Upper lobe of left lung (tissue), 6 donors: ENCODE measurements at regions not wholly inside any gene's neighbourhood (a gene's known extent, or its start where the extent isn't known, plus 50 kb on each side); places are given as distances from the start of the nearest gene placed in this dataset.

Experiments used
- ATAC-seq, 2 donors: fragments of 200-7000 bp; cut with Tn5 transposase; one replicate each; pipeline ENCODE4 v1.9.1; 2022; ENCODE audit warnings: mild to moderate bottlenecking in 2 of 2, moderate library complexity in 2 of 2; ENCODE audit not compliant: low FRiP score in 2 of 2
- DNase-seq, 2 donors: peaks; one replicate each; pipeline ENCODE4 v3.0.0-alpha.2; 2019 to 2020
- H3K27ac ChIP-seq, 4 donors: fragments of 200-600 bp; sonication (generic); one replicate each; pipeline ENCODE4 v1.5.1; 2016 to 2019
- H3K27me3 ChIP-seq, 4 donors: fragments of 200-600 bp; sonication (generic); one replicate each; pipeline ENCODE4 v1.5.1; 2017 to 2019
- H3K36me3 ChIP-seq, 4 donors: fragments of 200-600 bp; sonication (generic); one replicate each; pipeline ENCODE4 v1.5.1; 2016 to 2019
- H3K4me1 ChIP-seq, 4 donors: fragments of 200-600 bp; sonication (generic); one replicate each; pipeline ENCODE4 v1.5.1; 2018 to 2019
- H3K4me3 ChIP-seq, 4 donors: fragments of 200-600 bp; sonication (generic); one replicate each; pipeline ENCODE4 v1.5.1; 2017 to 2019; ENCODE audit warnings: mild to moderate bottlenecking in 2 of 4, moderate library complexity in 1 of 4
- H3K9me3 ChIP-seq, 4 donors: fragments of 200-600 bp; sonication (generic); one replicate each; pipeline ENCODE4 v1.5.1; 2018 to 2019
- CTCF ChIP-seq, 6 experiments: fragments of 450-650 bp in 4 of 6; fragments of 200-600 bp in 2 of 6; sonication (generic) in 2 of 6; IDR thresholded peaks; one replicate each; pipeline ENCODE4 v1.5.1; 2016 to 2019; ENCODE audit warnings: antibody characterized with exemption in 6 of 6
- EP300 ChIP-seq, 4 donors: sonication (generic); formaldehyde crosslinking; IDR thresholded peaks; one replicate each; pipeline ENCODE4 v1.5.1; 2017; ENCODE audit warnings: antibody characterized with exemption in 4 of 4, control low read depth in 2 of 4
- POLR2A ChIP-seq, 4 donors: fragments of 450-650 bp; IDR thresholded peaks; one replicate each; pipeline ENCODE4 v1.5.1; 2016 to 2017; ENCODE audit warnings: antibody characterized with exemption in 4 of 4, mild to moderate bottlenecking in 2 of 4
- POLR2AphosphoS5 ChIP-seq, 2 donors: sonication (generic); formaldehyde crosslinking; IDR thresholded peaks; one replicate each; pipeline ENCODE4 v1.5.1; 2017; ENCODE audit warnings: antibody characterized with exemption in 2 of 2
- WGBS, 2 donors: methylation state at CpG; one replicate each; pipeline ENCODE4 v1.1.5; 2017 to 2018; 5-methylcytosine and 5-hydroxymethylcytosine counted together
- donor health status: DM: no; HTN: no; CAD: no; lungs with moderate emphysema.
- donor health status: DM: no; HTN: yes; CAD: no; lungs with severe emphysema.

GRCh38 chr18:78237864-78238263 is 741.8 kb upstream of the SALL3 start:
- 92 to 94% methylated on average over 9 to 12 of the region's 12 CpGs for WGBS, 2 donors
- TF ChIP-seq EP300 (IDR thresholded peaks at IDR 0.05), result no peak
- Histone ChIP-seq H3K4me3 (no peak overlapping the region), H3K36me3 (no peaks in the 10 kb centered on the region), H3K27me3 (no peaks in the 10 kb centered on the region), H3K27ac (no peak overlapping the region), H3K9me3 (no peaks in the 10 kb centered on the region), H3K4me1 (no peaks in the 10 kb centered on the region)
- DNase-seq, result no peak
- no peak for ATAC-seq

- 90 to 96% methylated on average over 42 to 46 of the region's 46 CpGs for WGBS, 2 donors
- DNase-seq (peak in 1 of 2 donors; percentile 73), ATAC-seq (peak in 1 of 2 donors; percentile 72)
- TF ChIP-seq EP300 (IDR thresholded peaks at IDR 0.05), result no peak
- TF ChIP-seq CTCF (IDR thresholded peaks at IDR 0.05), result no peak
- no peak for TF ChIP-seq POLR2AphosphoS5 (IDR thresholded peaks at IDR 0.05)
- TF ChIP-seq POLR2A (IDR thresholded peaks at IDR 0.05), result no peak
- no peak overlapping the region for H3K27ac ChIP-seq
- H3K36me3 ChIP-seq, result no peaks in the 10 kb centered on the region
- no peaks in the 10 kb centered on the region for H3K4me1 ChIP-seq
- no peaks in the 10 kb centered on the region for H3K27me3 ChIP-seq
- no peaks in the 10 kb centered on the region for H3K9me3 ChIP-seq
- no peak overlapping the region for H3K4me3 ChIP-seq
These were observed 741.1 kb upstream of the SALL3 start for GRCh38 chr18:78238404-78239089.

GRCh38 chr18:78239090-78239457 is 740.5 kb upstream of the SALL3 start:
- ATAC-seq, result no peak

GRCh38 chr18:78240101-78240500 is 739.5 kb upstream of the SALL3 start:
- Histone ChIP-seq H3K9me3 (no peaks in the 10 kb centered on the region), H3K4me1 (no peaks in the 10 kb centered on the region), H3K27me3 (no peaks in the 10 kb centered on the region), H3K27ac (no peak overlapping the region), H3K4me3 (no peak overlapping the region), H3K36me3 (no peaks in the 10 kb centered on the region)
- 82 to 93% methylated on average over 13 of the region's 13 CpGs for WGBS, 2 donors
- DNase-seq (no peak), ATAC-seq (no peak)
- TF ChIP-seq CTCF (IDR thresholded peaks at IDR 0.05) (no peak), POLR2AphosphoS5 (IDR thresholded peaks at IDR 0.05) (no peak), POLR2A (IDR thresholded peaks at IDR 0.05) (no peak), EP300 (IDR thresholded peaks at IDR 0.05) (no peak)

More at GRCh38 chr18:78239090-78239457, 740.5 kb upstream of the SALL3 start:
- WGBS, 2 donors, result 92 to 95% methylated on average over 17 of the region's 17 CpGs
- Histone ChIP-seq H3K4me3 (no peak overlapping the region), H3K36me3 (no peaks in the 10 kb centered on the region), H3K9me3 (no peaks in the 10 kb centered on the region), H3K4me1 (no peaks in the 10 kb centered on the region), H3K27me3 (no peaks in the 10 kb centered on the region), H3K27ac (no peak overlapping the region)
- DNase-seq, result no peak
- no peak for TF ChIP-seq POLR2A (IDR thresholded peaks at IDR 0.05)
- TF ChIP-seq EP300 (IDR thresholded peaks at IDR 0.05), result no peak
- TF ChIP-seq CTCF (IDR thresholded peaks at IDR 0.05), result no peak
- TF ChIP-seq POLR2AphosphoS5 (IDR thresholded peaks at IDR 0.05), result no peak

- ATAC-seq, result no peak
- 69 to 79% methylated on average over 15 to 16 of the region's 16 CpGs for WGBS, 2 donors
These were observed 738.9 kb upstream of the SALL3 start for GRCh38 chr18:78240627-78241252.

More at GRCh38 chr18:78240627-78241252, 738.9 kb upstream of the SALL3 start:
- Histone ChIP-seq H3K27ac (no peak overlapping the region), H3K4me1 (no peaks in the 10 kb centered on the region), H3K27me3 (no peaks in the 10 kb centered on the region), H3K9me3 (no peaks in the 10 kb centered on the region), H3K36me3 (no peaks in the 10 kb centered on the region), H3K4me3 (no peak overlapping the region)
- TF ChIP-seq POLR2A (IDR thresholded peaks at IDR 0.05), result no peak
- no peak for TF ChIP-seq POLR2AphosphoS5 (IDR thresholded peaks at IDR 0.05)
- TF ChIP-seq CTCF (IDR thresholded peaks at IDR 0.05), result no peak
- no peak for TF ChIP-seq EP300 (IDR thresholded peaks at IDR 0.05)
- no peak for DNase-seq
